ENCODE measurements at regions not wholly inside any gene's neighbourhood (a gene's known extent, or its start where the extent isn't known, plus 50 kb on each side); places are given as distances from the start of the nearest gene placed in this dataset.

- TF ChIP-seq CTCF (conservative IDR thresholded peaks at IDR 0.05; ENCODE audit: low read depth, low read length): no peak
- no peak for TF ChIP-seq EZH2 (IDR thresholded peaks at IDR 0.05; ENCODE audit: low read length, unreplicated experiment)
These were observed 229.8 kb upstream of the SFRP2 start for GRCh38 chr4:154018659-154019058.
